CD8-positive, alpha-beta memory T cell (primary cell): ENCODE measurements at regions not wholly inside any gene's neighbourhood (a gene's known extent, or its start where the extent isn't known, plus 50 kb on each side); places are given as distances from the start of the nearest gene placed in this dataset.

Experiments
- CTCF ChIA-PET: fragments of 350-600 bp; sonication (Branson Sonifier 250); formaldehyde crosslinking; loops from one replicate; lab custom pipeline; 2021; ENCODE audit warnings: antibody characterized with exemption; lab: Charles Lee
- POLR2A ChIA-PET: fragments of 350-600 bp; sonication (Branson Sonifier 250); formaldehyde crosslinking; loops from one replicate; lab custom pipeline; 2021; ENCODE audit warnings: antibody characterized with exemption; lab: Charles Lee
- DNase-seq, 5 donors: peaks; one replicate each; pipeline versions ENCODE4 v3.0.0 to v3.0.0-alpha.2; 2020 to 2022; ENCODE audit warnings: mixed read lengths in 1 of 5
- H3K27ac ChIP-seq: one replicate; pipeline ENCODE4 v1.7.0; 2013; ENCODE audit warnings: low read depth, mild to moderate bottlenecking, low read length, moderate library complexity
- H3K27me3 ChIP-seq: 2 replicates; pipeline ENCODE4 v1.7.0; 2013; ENCODE audit warnings: low read length, mild to moderate bottlenecking; ENCODE audit not compliant: insufficient read depth, poor library complexity, severe bottlenecking
- H3K36me3 ChIP-seq: 2 replicates; pipeline ENCODE4 v1.7.0; 2013; ENCODE audit warnings: mild to moderate bottlenecking, low read length, moderate library complexity; ENCODE audit not compliant: insufficient read depth
- H3K4me1 ChIP-seq: 2 replicates; pipeline ENCODE4 v1.7.0; 2013; ENCODE audit warnings: mild to moderate bottlenecking, low read length, moderate library complexity; ENCODE audit not compliant: insufficient read depth
- H3K4me3 ChIP-seq: 2 replicates; pipeline ENCODE4 v1.7.0; 2013; ENCODE audit warnings: mild to moderate bottlenecking, low read length
- H3K9me3 ChIP-seq: 2 replicates; pipeline ENCODE4 v1.7.0; 2013; ENCODE audit warnings: mild to moderate bottlenecking, low read length
- H3K27ac Mint-ChIP-seq, 8 donors: one replicate each; pipeline ENCODE4 v1.8.0; 2020 to 2021; ENCODE audit warnings: mixed read lengths in 8 of 8, mild to moderate bottlenecking in 6 of 8, inconsistent platforms in 3 of 8, moderate library complexity in 3 of 8
- H3K27me3 Mint-ChIP-seq, 2 donors: one replicate each; pipeline ENCODE4 v1.8.0; 2020 to 2021; ENCODE audit warnings: mixed read lengths in 2 of 2, mild to moderate bottlenecking in 1 of 2, moderate library complexity in 1 of 2
- H3K36me3 Mint-ChIP-seq, 3 donors: one replicate each; pipeline ENCODE4 v1.8.0; 2020 to 2021; ENCODE audit warnings: mixed read lengths in 3 of 3, inconsistent platforms in 1 of 3, mild to moderate bottlenecking in 1 of 3
- H3K4me1 Mint-ChIP-seq, 3 donors: one replicate each; pipeline ENCODE4 v1.8.0; 2020 to 2021; ENCODE audit warnings: mixed read lengths in 3 of 3, inconsistent platforms in 1 of 3, mild to moderate bottlenecking in 1 of 3
- H3K4me3 Mint-ChIP-seq, 7 donors: one replicate each; pipeline ENCODE4 v1.8.0; 2020 to 2021; ENCODE audit warnings: mixed read lengths in 7 of 7, mild to moderate bottlenecking in 6 of 7, moderate library complexity in 4 of 7, inconsistent platforms in 2 of 7
- H3K9me3 Mint-ChIP-seq, 5 donors: one replicate each; pipeline ENCODE4 v1.8.0; 2020 to 2022; ENCODE audit warnings: mixed read lengths in 5 of 5, mild to moderate bottlenecking in 3 of 5, moderate library complexity in 2 of 5, inconsistent platforms in 1 of 5

- Mint-ChIP-seq H3K4me3 (no peak overlapping the region), H3K36me3 (peaks cover 0 to 1% (median 0%) of the 10 kb centered on the region in 3 donors), H3K27me3 (peaks cover 7 to 38% of the 10 kb centered on the region in 2 donors), H3K4me1 (no peaks in the 10 kb centered on the region), H3K9me3 (no peaks in the 10 kb centered on the region), H3K27ac (no peak overlapping the region)
- Histone ChIP-seq H3K27ac (no peak overlapping the region), H3K4me1 (no peaks in the 10 kb centered on the region), H3K4me3 (no peak overlapping the region), H3K9me3 (no peaks in the 10 kb centered on the region), H3K36me3 (no peaks in the 10 kb centered on the region), H3K27me3 (no peaks in the 10 kb centered on the region)
- ChIA-PET POLR2A (no interaction called here), CTCF (interaction anchor here (3.6 kb wide), 1 partner anchor 11 kb away, joined by 17 read pairs; no protein-coding TSS in a partner anchor)
- DNase-seq = no peak
Observed at GRCh38 chr2:37866171-37866934, 58.7 kb upstream of the RMDN2 start.

GRCh38 chr2:37867166-37867565 lies 57.9 kb upstream of the RMDN2 start:
- Histone ChIP-seq H3K9me3 (no peaks in the 10 kb centered on the region), H3K4me1 (no peaks in the 10 kb centered on the region), H3K27me3 (no peaks in the 10 kb centered on the region), H3K4me3 (no peak overlapping the region), H3K36me3 (no peaks in the 10 kb centered on the region), H3K27ac (no peak overlapping the region)
- CTCF ChIA-PET = interaction anchor here (3.6 kb wide), 1 partner anchor 10 kb away, joined by 17 read pairs; no protein-coding TSS in a partner anchor
- no peak overlapping the region for H3K27ac Mint-ChIP-seq
- H3K27me3 Mint-ChIP-seq = peaks cover 4 to 33% of the 10 kb centered on the region in 2 donors
- no peak for DNase-seq
- no peak overlapping the region for H3K4me3 Mint-ChIP-seq
- H3K36me3 Mint-ChIP-seq = peaks cover 0 to 1% (median 0%) of the 10 kb centered on the region in 3 donors
- H3K9me3 Mint-ChIP-seq = no peaks in the 10 kb centered on the region
- POLR2A ChIA-PET = no interaction called here
- H3K4me1 Mint-ChIP-seq = no peaks in the 10 kb centered on the region

- no peaks in the 10 kb centered on the region for H3K9me3 ChIP-seq
- H3K27ac ChIP-seq = no peak overlapping the region
- no peak for DNase-seq
- Mint-ChIP-seq H3K4me3 (no peak overlapping the region), H3K27ac (no peak overlapping the region), H3K4me1 (no peaks in the 10 kb centered on the region), H3K9me3 (no peaks in the 10 kb centered on the region), H3K36me3 (peaks cover 0 to 1% (median 0%) of the 10 kb centered on the region in 3 donors), H3K27me3 (peaks cover 0 to 18% of the 10 kb centered on the region in 2 donors)
- H3K27me3 ChIP-seq = no peaks in the 10 kb centered on the region
- no peaks in the 10 kb centered on the region for H3K4me1 ChIP-seq
- CTCF ChIA-PET = interaction anchor here (3.6 kb wide), 1 partner anchor 8 kb away, joined by 17 read pairs; no protein-coding TSS in a partner anchor
- no peak overlapping the region for H3K4me3 ChIP-seq
- POLR2A ChIA-PET = no interaction called here
- H3K36me3 ChIP-seq = no peaks in the 10 kb centered on the region
Observed at GRCh38 chr2:37868866-37869265, 56.2 kb upstream of the RMDN2 start.

- DNase-seq = no peak
- Histone ChIP-seq H3K9me3 (no peaks in the 10 kb centered on the region), H3K4me3 (no peak overlapping the region), H3K4me1 (no peaks in the 10 kb centered on the region), H3K27ac (no peak overlapping the region), H3K27me3 (no peaks in the 10 kb centered on the region), H3K36me3 (no peaks in the 10 kb centered on the region)
- CTCF ChIA-PET = interaction anchor here (1.4 to 3.6 kb wide), 2 partner anchors 8 to 21 kb away, joined by 3 to 17 read pairs; no protein-coding TSS in a partner anchor
- POLR2A ChIA-PET = no interaction called here
- H3K27ac Mint-ChIP-seq = no peak overlapping the region
- H3K4me3 Mint-ChIP-seq = no peak overlapping the region
- H3K4me1 Mint-ChIP-seq = no peaks in the 10 kb centered on the region
- H3K27me3 Mint-ChIP-seq = peaks cover 1 to 16% of the 10 kb centered on the region in 2 donors
- peaks cover 0 to 1% (median 0%) of the 10 kb centered on the region in 3 donors for H3K36me3 Mint-ChIP-seq
- H3K9me3 Mint-ChIP-seq = no peaks in the 10 kb centered on the region
Observed at GRCh38 chr2:37869304-37869703, 55.8 kb upstream of the RMDN2 start.

GRCh38 chr2:37869771-37870170 lies 55.3 kb upstream of the RMDN2 start:
- Mint-ChIP-seq H3K27ac (no peak overlapping the region), H3K4me3 (no peak overlapping the region), H3K27me3 (peaks cover 2 to 16% of the 10 kb centered on the region in 2 donors), H3K4me1 (no peaks in the 10 kb centered on the region), H3K36me3 (peaks cover 0 to 1% (median 0%) of the 10 kb centered on the region in 3 donors), H3K9me3 (no peaks in the 10 kb centered on the region)
- Histone ChIP-seq H3K27me3 (no peaks in the 10 kb centered on the region), H3K27ac (no peak overlapping the region), H3K36me3 (no peaks in the 10 kb centered on the region), H3K4me1 (no peaks in the 10 kb centered on the region), H3K4me3 (no peak overlapping the region), H3K9me3 (no peaks in the 10 kb centered on the region)
- POLR2A ChIA-PET = interaction anchor here (0.6 kb wide), 1 partner anchor 175 kb away, joined by 3 read pairs; no protein-coding TSS in a partner anchor
- CTCF ChIA-PET = interaction anchor here (1.4 to 3.6 kb wide), 2 partner anchors 7 to 21 kb away, joined by 3 to 17 read pairs; no protein-coding TSS in a partner anchor
- no peak for DNase-seq

GRCh38 chr2:37870829-37871228 lies 54.3 kb upstream of the RMDN2 start:
- no peak overlapping the region for H3K27ac Mint-ChIP-seq
- no peaks in the 10 kb centered on the region for H3K4me1 Mint-ChIP-seq
- no peak for DNase-seq
- ChIA-PET POLR2A (no interaction called here), CTCF (interaction anchor here (1.4 kb wide), 1 partner anchor 20 kb away, joined by 3 read pairs; no protein-coding TSS in a partner anchor)
- Histone ChIP-seq H3K36me3 (no peaks in the 10 kb centered on the region), H3K9me3 (no peaks in the 10 kb centered on the region), H3K4me3 (no peak overlapping the region), H3K27me3 (no peaks in the 10 kb centered on the region), H3K4me1 (no peaks in the 10 kb centered on the region), H3K27ac (no peak overlapping the region)
- H3K4me3 Mint-ChIP-seq = no peak overlapping the region
- H3K36me3 Mint-ChIP-seq = peaks cover 0 to 1% (median 0%) of the 10 kb centered on the region in 3 donors
- H3K27me3 Mint-ChIP-seq = peaks cover 2 to 12% of the 10 kb centered on the region in 2 donors
- no peaks in the 10 kb centered on the region for H3K9me3 Mint-ChIP-seq

GRCh38 chr2:37871456-37872191 lies 53.5 kb upstream of the RMDN2 start:
- H3K4me3 ChIP-seq = no peak overlapping the region
- Mint-ChIP-seq H3K9me3 (no peaks in the 10 kb centered on the region), H3K4me3 (no peak overlapping the region), H3K27me3 (peaks cover 2 to 6% of the 10 kb centered on the region in 2 donors), H3K27ac (peak overlapping the region in 1 of 8 donors; percentile 0), H3K4me1 (no peaks in the 10 kb centered on the region), H3K36me3 (peaks cover 0 to 1% (median 0%) of the 10 kb centered on the region in 3 donors)
- DNase-seq = no peak
- ChIA-PET POLR2A (no interaction called here), CTCF (interaction anchor here (1.1 to 1.9 kb wide), 2 partner anchors 9 to 475 kb away, joined by 5 read pairs; no protein-coding TSS in a partner anchor)
- no peaks in the 10 kb centered on the region for H3K9me3 ChIP-seq
- no peaks in the 10 kb centered on the region for H3K4me1 ChIP-seq
- no peak overlapping the region for H3K27ac ChIP-seq
- no peaks in the 10 kb centered on the region for H3K27me3 ChIP-seq
- no peaks in the 10 kb centered on the region for H3K36me3 ChIP-seq
